Activated B cell treated with CpG ODN at 0.5 μM for 24 hours (primary cell): ENCODE measurements at regions not wholly inside any gene's neighbourhood (a gene's known extent, or its start where the extent isn't known, plus 50 kb on each side); places are given as distances from the start of the nearest gene placed in this dataset.

Source experiments
- ATAC-seq: fragments of 200-7000 bp; cut with Tn5 transposase; one replicate; pipeline ENCODE4 v1.10.0; 2021; ENCODE audit warnings: low read depth, mild to moderate bottlenecking, moderate library complexity
- CTCF ChIA-PET: fragments of 350-600 bp; sonication (Branson Sonifier 250); formaldehyde crosslinking; loops from one replicate; lab custom pipeline; 2021; ENCODE audit warnings: antibody characterized with exemption; lab: Charles Lee
- POLR2A ChIA-PET: fragments of 350-600 bp; sonication (Branson Sonifier 250); formaldehyde crosslinking; loops from one replicate; lab custom pipeline; 2021; ENCODE audit warnings: antibody characterized with exemption; lab: Charles Lee
- DNase-seq: peaks from one replicate; pipeline ENCODE4 v3.0.0; 2022
- H3K27ac Mint-ChIP-seq: one replicate; pipeline ENCODE4 v1.8.0; 2020; ENCODE audit warnings: mixed read lengths
- H3K27me3 Mint-ChIP-seq: one replicate; pipeline ENCODE4 v1.8.0; 2021; ENCODE audit warnings: mixed read lengths
- H3K36me3 Mint-ChIP-seq: one replicate; pipeline ENCODE4 v1.8.0; 2021; ENCODE audit warnings: low read depth, mixed read lengths
- H3K4me1 Mint-ChIP-seq: one replicate; pipeline ENCODE4 v1.8.0; 2021; ENCODE audit warnings: mixed read lengths
- H3K4me3 Mint-ChIP-seq: one replicate; pipeline ENCODE4 v1.8.0; 2020; ENCODE audit warnings: mild to moderate bottlenecking, mixed read lengths
- H3K9me3 Mint-ChIP-seq: one replicate; pipeline ENCODE4 v1.8.0; 2020; ENCODE audit warnings: mixed read lengths
- intact Hi-C: fragments of 100-400 bp; cut with micrococcal nuclease; formaldehyde crosslinking; loops from one replicate; pipeline ENCODE4 v1.15.1; 2024
- TF ChIP-seq, protein P1 (sequence below): fragments of 200-600 bp; IDR thresholded peaks from one replicate; pipeline ENCODE4 v1.8.0; 2022; ENCODE audit warnings: antibody characterized with exemption, mild to moderate bottlenecking

DNA sequence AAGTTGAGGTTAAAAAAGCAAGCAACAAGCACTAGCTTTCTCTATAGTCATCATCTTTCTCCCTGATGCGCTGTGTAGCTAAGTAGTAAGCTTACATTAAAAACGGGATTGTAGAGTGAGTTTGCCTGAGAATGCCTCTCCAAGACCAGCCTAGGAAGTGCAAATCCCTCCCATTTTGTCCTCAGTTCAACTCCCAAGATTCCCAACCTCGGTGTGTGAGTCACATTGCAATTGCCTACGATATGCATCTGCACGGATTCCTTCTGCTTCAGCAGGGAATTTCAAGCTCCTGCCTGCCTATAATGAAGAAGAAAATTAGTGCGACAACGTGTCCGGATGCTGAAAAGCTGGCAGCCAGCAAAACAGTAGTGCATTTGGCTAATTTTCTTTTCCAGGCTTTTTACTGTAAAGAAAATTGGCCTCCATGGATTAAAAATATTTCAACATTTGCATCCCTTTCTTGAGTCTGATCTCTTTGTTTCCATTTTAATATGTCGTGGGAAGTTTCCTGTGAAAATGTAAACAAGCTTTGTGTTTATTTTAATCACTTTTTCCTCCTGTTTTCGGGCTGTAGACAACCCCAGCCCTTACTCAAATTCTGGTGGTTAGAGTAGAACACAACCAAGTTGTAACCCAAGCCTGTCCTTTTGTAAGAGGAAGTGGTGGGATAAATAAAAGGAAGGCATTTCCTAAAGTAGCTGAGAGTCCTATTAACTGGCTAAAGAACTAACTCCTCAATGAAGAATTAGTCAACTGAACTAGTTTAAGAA, 58.4 kb upstream of the TET2 start:
- CTCF ChIA-PET: no interaction called here
- POLR2A ChIA-PET: no interaction called here
- DNase-seq (no peak), ATAC-seq (no peak)
- Mint-ChIP-seq H3K4me3 (no peak overlapping the region), H3K9me3 (peaks cover 5% of the 10 kb centered on the region), H3K27ac (no peak overlapping the region), H3K27me3 (peaks cover 5% of the 10 kb centered on the region), H3K36me3 (no peaks in the 10 kb centered on the region), H3K4me1 (no peaks in the 10 kb centered on the region)
- TF ChIP-seq, protein P1, sequence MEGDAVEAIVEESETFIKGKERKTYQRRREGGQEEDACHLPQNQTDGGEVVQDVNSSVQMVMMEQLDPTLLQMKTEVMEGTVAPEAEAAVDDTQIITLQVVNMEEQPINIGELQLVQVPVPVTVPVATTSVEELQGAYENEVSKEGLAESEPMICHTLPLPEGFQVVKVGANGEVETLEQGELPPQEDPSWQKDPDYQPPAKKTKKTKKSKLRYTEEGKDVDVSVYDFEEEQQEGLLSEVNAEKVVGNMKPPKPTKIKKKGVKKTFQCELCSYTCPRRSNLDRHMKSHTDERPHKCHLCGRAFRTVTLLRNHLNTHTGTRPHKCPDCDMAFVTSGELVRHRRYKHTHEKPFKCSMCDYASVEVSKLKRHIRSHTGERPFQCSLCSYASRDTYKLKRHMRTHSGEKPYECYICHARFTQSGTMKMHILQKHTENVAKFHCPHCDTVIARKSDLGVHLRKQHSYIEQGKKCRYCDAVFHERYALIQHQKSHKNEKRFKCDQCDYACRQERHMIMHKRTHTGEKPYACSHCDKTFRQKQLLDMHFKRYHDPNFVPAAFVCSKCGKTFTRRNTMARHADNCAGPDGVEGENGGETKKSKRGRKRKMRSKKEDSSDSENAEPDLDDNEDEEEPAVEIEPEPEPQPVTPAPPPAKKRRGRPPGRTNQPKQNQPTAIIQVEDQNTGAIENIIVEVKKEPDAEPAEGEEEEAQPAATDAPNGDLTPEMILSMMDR: no peak
- intact Hi-C loops: no loop called here

GRCh38 chr4:105092356-105092755, 54.3 kb upstream of the TET2 start:
- H3K9me3 Mint-ChIP-seq: peaks cover 14% of the 10 kb centered on the region
- H3K36me3 Mint-ChIP-seq: no peaks in the 10 kb centered on the region
- TF ChIP-seq, protein P1: no peak
- no peaks in the 10 kb centered on the region for H3K4me1 Mint-ChIP-seq
- H3K27ac Mint-ChIP-seq: no peak overlapping the region
- no peak overlapping the region for H3K4me3 Mint-ChIP-seq
- ChIA-PET CTCF (no interaction called here), POLR2A (no interaction called here)
- intact Hi-C loops: no loop called here
- DNase-seq (no peak), ATAC-seq (no peak)
- H3K27me3 Mint-ChIP-seq: peaks cover 2% of the 10 kb centered on the region

GRCh38 chr4:105092768-105093167, 53.9 kb upstream of the TET2 start:
- DNase-seq (no peak), ATAC-seq (no peak)
- H3K27me3 Mint-ChIP-seq: peaks cover 2% of the 10 kb centered on the region
- H3K27ac Mint-ChIP-seq: no peak overlapping the region
- no peak overlapping the region for H3K4me3 Mint-ChIP-seq
- CTCF ChIA-PET: no interaction called here
- POLR2A ChIA-PET: no interaction called here
- peaks cover 14% of the 10 kb centered on the region for H3K9me3 Mint-ChIP-seq
- TF ChIP-seq, protein P1: no peak
- intact Hi-C loops: no loop called here
- no peaks in the 10 kb centered on the region for H3K36me3 Mint-ChIP-seq
- H3K4me1 Mint-ChIP-seq: no peaks in the 10 kb centered on the region

DNA sequence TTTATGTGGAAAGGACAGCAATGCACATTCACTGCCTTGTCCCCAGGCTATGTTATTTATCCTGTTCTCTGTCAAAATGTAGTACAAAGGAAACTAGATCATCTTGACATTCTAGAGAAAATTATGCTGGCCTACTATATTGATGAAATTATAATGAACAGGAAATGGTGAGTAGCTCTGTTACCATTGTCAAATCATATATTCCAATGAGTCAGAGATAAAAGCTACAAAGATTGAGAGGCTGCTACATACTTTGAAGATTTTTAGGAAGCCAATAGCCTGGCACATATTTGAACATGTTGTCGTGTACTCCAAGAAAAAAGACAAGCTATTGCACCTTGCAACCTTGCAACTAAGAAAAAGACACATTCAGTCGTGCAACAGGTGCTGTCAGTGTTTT, 52.7 kb upstream of the TET2 start:
- CTCF ChIA-PET: no interaction called here
- Mint-ChIP-seq H3K9me3 (peaks cover 21% of the 10 kb centered on the region), H3K4me1 (no peaks in the 10 kb centered on the region), H3K27ac (no peak overlapping the region), H3K36me3 (no peaks in the 10 kb centered on the region), H3K4me3 (no peak overlapping the region), H3K27me3 (peaks cover 2% of the 10 kb centered on the region)
- ATAC-seq (no peak), DNase-seq (no peak)
- TF ChIP-seq, protein P1: no peak
- intact Hi-C loops: no loop called here
- POLR2A ChIA-PET: no interaction called here
